ENCODE measurements at regions not wholly inside any gene's neighbourhood (a gene's known extent, or its start where the extent isn't known, plus 50 kb on each side); places are given as distances from the start of the nearest gene placed in this dataset.

DNA sequence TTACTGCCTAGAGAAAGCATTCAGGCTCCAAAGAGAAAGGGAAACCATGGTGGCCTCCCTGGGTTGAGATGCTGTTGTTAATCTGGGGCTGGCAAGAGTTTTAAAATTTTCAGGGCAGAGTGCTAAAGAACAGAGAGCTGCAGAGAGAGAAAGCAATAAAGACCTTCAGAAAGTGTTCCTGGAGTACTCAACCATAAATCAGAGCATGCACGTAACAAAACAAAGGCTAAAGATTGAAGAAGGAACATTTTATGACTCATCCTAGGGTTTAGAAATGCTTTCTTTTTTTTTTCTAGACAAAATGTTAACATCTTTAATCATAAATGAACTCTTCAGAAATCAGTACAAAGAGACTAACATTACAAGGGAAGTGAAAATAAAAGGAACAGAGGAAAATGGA lies 562.3 kb upstream of the NDST4 start:
- H3K4me1 ChIP-seq (ENCODE audit: control insufficient read depth in 2 of 3, insufficient read depth in 2 of 3, low read depth in 1 of 3, low read length in 3 of 3): no peaks in the 10 kb centered on the region
- no peak overlapping the region for H3K27ac ChIP-seq (ENCODE audit: low read depth in 2 of 2, low read length in 2 of 2)
- peak; percentile 78 for FAIRE-seq
- no peaks in the 10 kb centered on the region for H3K36me3 ChIP-seq (ENCODE audit: control insufficient read depth in 2 of 3, insufficient read depth in 3 of 3, low read length in 3 of 3)
- H3K9me3 ChIP-seq (ENCODE audit: control insufficient read depth in 2 of 3, insufficient read depth in 1 of 3, low read length in 3 of 3): no peaks in the 10 kb centered on the region
- no peak overlapping the region for H3K4me3 ChIP-seq (ENCODE audit: low read length in 3 of 3)
- TF ChIP-seq, protein P1, sequence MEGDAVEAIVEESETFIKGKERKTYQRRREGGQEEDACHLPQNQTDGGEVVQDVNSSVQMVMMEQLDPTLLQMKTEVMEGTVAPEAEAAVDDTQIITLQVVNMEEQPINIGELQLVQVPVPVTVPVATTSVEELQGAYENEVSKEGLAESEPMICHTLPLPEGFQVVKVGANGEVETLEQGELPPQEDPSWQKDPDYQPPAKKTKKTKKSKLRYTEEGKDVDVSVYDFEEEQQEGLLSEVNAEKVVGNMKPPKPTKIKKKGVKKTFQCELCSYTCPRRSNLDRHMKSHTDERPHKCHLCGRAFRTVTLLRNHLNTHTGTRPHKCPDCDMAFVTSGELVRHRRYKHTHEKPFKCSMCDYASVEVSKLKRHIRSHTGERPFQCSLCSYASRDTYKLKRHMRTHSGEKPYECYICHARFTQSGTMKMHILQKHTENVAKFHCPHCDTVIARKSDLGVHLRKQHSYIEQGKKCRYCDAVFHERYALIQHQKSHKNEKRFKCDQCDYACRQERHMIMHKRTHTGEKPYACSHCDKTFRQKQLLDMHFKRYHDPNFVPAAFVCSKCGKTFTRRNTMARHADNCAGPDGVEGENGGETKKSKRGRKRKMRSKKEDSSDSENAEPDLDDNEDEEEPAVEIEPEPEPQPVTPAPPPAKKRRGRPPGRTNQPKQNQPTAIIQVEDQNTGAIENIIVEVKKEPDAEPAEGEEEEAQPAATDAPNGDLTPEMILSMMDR (IDR thresholded peaks at IDR 0.05; ENCODE audit: borderline replicate concordance, extremely low read depth, insufficient read depth): no peak
- no peaks in the 10 kb centered on the region for H3K27me3 ChIP-seq (ENCODE audit: control insufficient read depth, insufficient read depth, low read length)
- DNase-seq: no peak
- H3K9ac ChIP-seq (ENCODE audit: low read length in 3 of 3): no peak overlapping the region
- intact Hi-C loops (cut with DNase I): no loop called here

DNA sequence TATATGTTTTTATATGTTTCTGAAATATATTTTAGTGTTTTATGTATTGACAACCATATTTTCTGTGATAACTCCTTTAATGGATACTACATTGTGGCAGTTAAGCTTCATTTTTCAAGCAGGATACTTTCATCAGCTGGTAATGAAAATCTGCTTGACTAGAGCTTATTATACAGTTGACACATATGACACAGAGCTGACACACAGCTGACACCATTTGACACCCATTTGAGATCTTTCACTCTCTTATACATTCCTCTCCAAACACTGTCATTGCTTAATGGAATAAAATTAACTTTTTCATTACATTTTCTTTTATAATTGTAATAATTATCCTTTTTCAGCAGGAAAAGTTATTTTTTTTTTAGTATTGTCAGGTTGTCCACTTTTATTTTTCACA lies 561.1 kb upstream of the NDST4 start:
- no peak for DNase-seq
- no peak overlapping the region for H3K27ac ChIP-seq (ENCODE audit: low read depth in 2 of 2, low read length in 2 of 2)
- no peaks in the 10 kb centered on the region for H3K9me3 ChIP-seq (ENCODE audit: control insufficient read depth in 2 of 3, insufficient read depth in 1 of 3, low read length in 3 of 3)
- no peaks in the 10 kb centered on the region for H3K4me1 ChIP-seq (ENCODE audit: control insufficient read depth in 2 of 3, insufficient read depth in 2 of 3, low read depth in 1 of 3, low read length in 3 of 3)
- no peak overlapping the region for H3K9ac ChIP-seq (ENCODE audit: low read length in 3 of 3)
- TF ChIP-seq, protein P1 (IDR thresholded peaks at IDR 0.05; ENCODE audit: borderline replicate concordance, extremely low read depth, insufficient read depth): no peak
- H3K36me3 ChIP-seq (ENCODE audit: control insufficient read depth in 2 of 3, insufficient read depth in 3 of 3, low read length in 3 of 3): no peaks in the 10 kb centered on the region
- no peak for FAIRE-seq
- H3K4me3 ChIP-seq (ENCODE audit: low read length in 3 of 3): no peak overlapping the region
- H3K27me3 ChIP-seq (ENCODE audit: control insufficient read depth, insufficient read depth, low read length): no peaks in the 10 kb centered on the region
- intact Hi-C loops (cut with DNase I): no loop called here

DNA sequence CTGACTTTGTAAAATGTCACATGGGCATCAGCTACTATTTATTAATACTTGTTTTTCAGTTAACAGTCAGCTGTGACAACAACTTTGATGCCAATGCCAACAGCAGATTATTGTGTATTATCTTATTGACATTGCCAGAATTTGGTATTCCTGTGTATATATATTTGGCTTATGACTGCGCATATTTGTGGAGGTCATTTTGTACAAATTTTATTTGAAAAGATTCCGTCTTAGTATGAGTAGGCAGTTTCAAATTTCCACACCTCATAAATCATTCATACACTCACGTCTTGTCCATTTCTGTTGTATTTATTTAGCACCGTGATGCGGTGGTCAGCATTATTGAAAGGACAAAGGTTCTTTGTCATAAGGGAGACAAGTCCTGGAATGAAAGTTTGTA lies 558.2 kb upstream of the NDST4 start:
- Histone ChIP-seq H3K27ac (ENCODE audit: low read depth in 2 of 2, low read length in 2 of 2) (no peak overlapping the region), H3K9me3 (ENCODE audit: control insufficient read depth in 2 of 3, insufficient read depth in 1 of 3, low read length in 3 of 3) (no peaks in the 10 kb centered on the region), H3K36me3 (ENCODE audit: control insufficient read depth in 2 of 3, insufficient read depth in 3 of 3, low read length in 3 of 3) (no peaks in the 10 kb centered on the region), H3K27me3 (ENCODE audit: control insufficient read depth, insufficient read depth, low read length) (no peaks in the 10 kb centered on the region), H3K9ac (ENCODE audit: low read length in 3 of 3) (no peak overlapping the region), H3K4me3 (ENCODE audit: low read length in 3 of 3) (no peak overlapping the region), H3K4me1 (ENCODE audit: control insufficient read depth in 2 of 3, insufficient read depth in 2 of 3, low read depth in 1 of 3, low read length in 3 of 3) (no peaks in the 10 kb centered on the region)
- no peak for FAIRE-seq
- intact Hi-C loops (cut with DNase I): no loop called here
- no peak for DNase-seq
- TF ChIP-seq, protein P1 (IDR thresholded peaks at IDR 0.05; ENCODE audit: borderline replicate concordance, extremely low read depth, insufficient read depth): no peak

GRCh38 chr4:115670930-115671329 lies 557.5 kb upstream of the NDST4 start:
- intact Hi-C loops (cut with DNase I): no loop called here
- TF ChIP-seq, protein P1 (IDR thresholded peaks at IDR 0.05; ENCODE audit: borderline replicate concordance, extremely low read depth, insufficient read depth): no peak
- no peak overlapping the region for H3K9ac ChIP-seq (ENCODE audit: low read length in 3 of 3)
- H3K27ac ChIP-seq (ENCODE audit: low read depth in 2 of 2, low read length in 2 of 2): no peak overlapping the region
- FAIRE-seq (no peak), DNase-seq (no peak)
- no peaks in the 10 kb centered on the region for H3K9me3 ChIP-seq (ENCODE audit: control insufficient read depth in 2 of 3, insufficient read depth in 1 of 3, low read length in 3 of 3)
- H3K4me3 ChIP-seq (ENCODE audit: low read length in 3 of 3): no peak overlapping the region
- H3K36me3 ChIP-seq (ENCODE audit: control insufficient read depth in 2 of 3, insufficient read depth in 3 of 3, low read length in 3 of 3): no peaks in the 10 kb centered on the region
- H3K27me3 ChIP-seq (ENCODE audit: control insufficient read depth, insufficient read depth, low read length): no peaks in the 10 kb centered on the region
- H3K4me1 ChIP-seq (ENCODE audit: control insufficient read depth in 2 of 3, insufficient read depth in 2 of 3, low read depth in 1 of 3, low read length in 3 of 3): no peaks in the 10 kb centered on the region

All from kidney (tissue), 13 donors.